Fibroblast of lung (primary cell): ENCODE measurements at regions not wholly inside any gene's neighbourhood (a gene's known extent, or its start where the extent isn't known, plus 50 kb on each side); places are given as distances from the start of the nearest gene placed in this dataset.

Experiments used
- EZH2 ChIP-seq: IDR thresholded peaks from 2 replicates; pipeline ENCODE4 v1.5.1; 2012; ENCODE audit warnings: low read length, control low read depth, mild to moderate bottlenecking; ENCODE audit errors: missing control alignments
- TF ChIP-seq, protein P1 (sequence below), 2 donors: IDR thresholded peaks in 1 of 2; conservative IDR thresholded peaks in 1 of 2; 1 replicate in 1 of 2; 2 replicates in 1 of 2; pipeline ENCODE4 v1.5.1; 2011 to 2012; ENCODE audit warnings: low read length in 2 of 2, control low read depth in 1 of 2, inconsistent platforms in 1 of 2, low read depth in 1 of 2, mild to moderate bottlenecking in 1 of 2

DNA sequence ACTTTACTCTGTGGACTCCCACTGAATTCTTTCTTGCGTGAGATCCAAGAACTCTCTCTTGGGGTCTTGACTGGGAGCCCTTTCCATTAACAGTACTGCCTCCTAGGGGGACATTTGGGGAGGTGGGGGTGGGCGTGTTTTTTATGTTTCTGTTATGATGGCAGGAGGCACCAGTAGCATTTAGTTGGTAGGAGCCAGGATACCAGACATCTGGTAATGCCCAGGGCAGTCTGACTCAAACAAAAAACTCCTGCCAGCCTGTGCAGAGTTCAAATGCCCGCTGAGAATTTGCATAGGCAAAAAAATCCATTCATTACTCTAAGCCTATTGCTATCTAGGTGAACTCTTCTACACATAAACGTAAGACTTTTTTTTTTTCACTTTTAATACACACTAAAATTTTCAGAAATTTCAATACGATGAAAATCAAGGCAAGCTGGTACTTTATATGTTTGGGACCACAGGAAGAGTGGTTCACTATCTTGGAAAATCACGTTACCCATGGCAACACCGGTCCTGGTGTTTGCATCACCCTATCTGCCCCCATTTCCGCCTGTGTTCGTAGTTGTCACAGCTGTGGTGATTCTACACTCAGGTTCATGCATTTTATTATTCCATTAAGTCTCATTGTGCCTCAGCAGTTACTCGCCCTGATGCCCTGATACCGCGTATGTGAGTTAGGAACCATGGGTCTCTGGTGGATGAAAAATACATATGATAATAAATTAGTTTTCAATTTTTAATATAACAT is 121.1 kb upstream of the XYLT1 start:
- TF ChIP-seq, protein P1, sequence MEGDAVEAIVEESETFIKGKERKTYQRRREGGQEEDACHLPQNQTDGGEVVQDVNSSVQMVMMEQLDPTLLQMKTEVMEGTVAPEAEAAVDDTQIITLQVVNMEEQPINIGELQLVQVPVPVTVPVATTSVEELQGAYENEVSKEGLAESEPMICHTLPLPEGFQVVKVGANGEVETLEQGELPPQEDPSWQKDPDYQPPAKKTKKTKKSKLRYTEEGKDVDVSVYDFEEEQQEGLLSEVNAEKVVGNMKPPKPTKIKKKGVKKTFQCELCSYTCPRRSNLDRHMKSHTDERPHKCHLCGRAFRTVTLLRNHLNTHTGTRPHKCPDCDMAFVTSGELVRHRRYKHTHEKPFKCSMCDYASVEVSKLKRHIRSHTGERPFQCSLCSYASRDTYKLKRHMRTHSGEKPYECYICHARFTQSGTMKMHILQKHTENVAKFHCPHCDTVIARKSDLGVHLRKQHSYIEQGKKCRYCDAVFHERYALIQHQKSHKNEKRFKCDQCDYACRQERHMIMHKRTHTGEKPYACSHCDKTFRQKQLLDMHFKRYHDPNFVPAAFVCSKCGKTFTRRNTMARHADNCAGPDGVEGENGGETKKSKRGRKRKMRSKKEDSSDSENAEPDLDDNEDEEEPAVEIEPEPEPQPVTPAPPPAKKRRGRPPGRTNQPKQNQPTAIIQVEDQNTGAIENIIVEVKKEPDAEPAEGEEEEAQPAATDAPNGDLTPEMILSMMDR (conservative IDR thresholded peaks at IDR 0.05 in 1 of 2, IDR thresholded peaks at IDR 0.05 in 1 of 2; ENCODE audit: low read depth in 1 of 2, low read length in 2 of 2) = no peak
- TF ChIP-seq EZH2 = no peak
